ENCODE measurements at regions not wholly inside any gene's neighbourhood (a gene's known extent, or its start where the extent isn't known, plus 50 kb on each side); places are given as distances from the start of the nearest gene placed in this dataset.

DNA sequence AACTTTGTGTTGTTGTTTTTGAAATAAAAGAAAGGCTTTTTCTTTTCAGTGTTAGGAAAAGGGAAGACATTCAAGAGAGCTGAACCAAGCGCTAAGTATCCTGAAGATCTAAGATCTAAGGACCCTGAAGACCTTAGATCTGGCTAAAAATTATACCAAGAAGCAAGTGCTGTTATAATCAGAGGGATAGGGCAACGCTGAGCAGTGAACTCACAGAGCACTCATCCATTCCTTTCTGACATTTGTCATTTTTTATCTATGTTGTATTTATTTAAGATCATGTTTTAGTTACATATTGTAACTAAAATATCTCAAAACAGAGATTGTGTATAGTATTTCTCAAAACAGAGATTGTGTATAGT is 60.5 kb upstream of the FAM216B start (continued):
- TF ChIP-seq, protein P1, sequence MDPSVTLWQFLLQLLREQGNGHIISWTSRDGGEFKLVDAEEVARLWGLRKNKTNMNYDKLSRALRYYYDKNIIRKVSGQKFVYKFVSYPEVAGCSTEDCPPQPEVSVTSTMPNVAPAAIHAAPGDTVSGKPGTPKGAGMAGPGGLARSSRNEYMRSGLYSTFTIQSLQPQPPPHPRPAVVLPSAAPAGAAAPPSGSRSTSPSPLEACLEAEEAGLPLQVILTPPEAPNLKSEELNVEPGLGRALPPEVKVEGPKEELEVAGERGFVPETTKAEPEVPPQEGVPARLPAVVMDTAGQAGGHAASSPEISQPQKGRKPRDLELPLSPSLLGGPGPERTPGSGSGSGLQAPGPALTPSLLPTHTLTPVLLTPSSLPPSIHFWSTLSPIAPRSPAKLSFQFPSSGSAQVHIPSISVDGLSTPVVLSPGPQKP (IDR thresholded peaks at IDR 0.05; ENCODE audit: borderline replicate concordance, low read depth, low read length) = no peak

DNA sequence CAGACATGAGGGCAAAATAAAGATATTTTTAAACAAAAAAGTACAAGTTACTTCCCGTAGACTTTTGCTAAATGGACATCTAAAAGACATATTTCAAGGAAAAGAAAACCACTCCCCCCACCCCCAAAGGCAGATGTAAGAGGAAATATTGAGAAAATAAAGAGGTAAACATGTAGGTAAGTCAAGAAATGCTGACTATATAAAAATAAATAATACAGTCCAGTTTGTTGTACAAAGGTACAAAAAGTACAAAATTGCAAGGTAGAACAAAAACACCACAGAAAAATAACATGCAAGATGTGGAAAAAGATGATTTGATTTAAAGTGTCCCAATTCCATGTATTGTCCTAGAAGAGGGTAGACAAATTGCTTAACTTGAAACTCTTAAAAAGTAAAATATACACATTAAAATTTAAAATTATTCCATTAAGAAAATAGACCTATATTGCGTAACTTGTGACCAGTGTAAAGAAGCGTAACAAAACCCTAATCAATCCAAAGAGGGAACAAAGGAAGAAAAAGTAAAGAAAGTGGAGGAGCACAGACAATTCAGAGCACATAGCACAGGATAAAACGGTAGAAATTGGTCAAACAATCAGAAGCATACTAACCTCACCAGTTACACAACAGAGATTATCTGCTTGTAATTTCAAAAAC is 58.4 kb upstream of the FAM216B start:
- intact Hi-C loops (cut with micrococcal nuclease) (no loop called here), in situ Hi-C loops (cut with MboI; ENCODE audit: low sequenced_read_pairs) (no loop called here), dilution Hi-C loops (cut with HindIII; ENCODE audit: low sequenced_read_pairs, unreplicated experiment) (no loop called here)
- Histone ChIP-seq H3K27me3 (ENCODE audit: control insufficient read depth, insufficient read depth, low read length) (no peaks in the 10 kb centered on the region), H4K91ac (ENCODE audit: insufficient read depth, low read depth, low read length) (no peak overlapping the region), H2AK5ac (ENCODE audit: low read depth, low read length) (no peak overlapping the region), H3K56ac (ENCODE audit: extremely low read depth, insufficient read depth, low read length) (no peak overlapping the region), H2BK120ac (ENCODE audit: low read depth, low read length) (no peak overlapping the region), H4K8ac (ENCODE audit: low read depth in 2 of 2, low read length in 2 of 2) (no peak overlapping the region), H3K4me3 (ENCODE audit: insufficient read depth, low read depth, low read length) (no peak overlapping the region), H3K4me1 (ENCODE audit: control insufficient read depth, insufficient read depth, low read length) (peaks cover 4% of the 10 kb centered on the region), H2BK15ac (ENCODE audit: low read depth, low read length) (no peak overlapping the region), H3K4ac (ENCODE audit: low read depth, low read length) (no peak overlapping the region), H4K20me1 (ENCODE audit: insufficient read depth, low read length) (no peaks in the 10 kb centered on the region), H2AFZ (replicated peaks; ENCODE audit: low read length, poor library complexity) (no peak overlapping the region), H2BK20ac (ENCODE audit: low read depth, low read length) (no peak overlapping the region), H3K14ac (replicated peaks; ENCODE audit: low read depth, low read length) (no peak overlapping the region), H3K36me3 (ENCODE audit: control insufficient read depth, insufficient read depth, low read length) (no peaks in the 10 kb centered on the region), H2BK5ac (ENCODE audit: low read depth, low read length, poor library complexity, severe bottlenecking) (no peak overlapping the region), H4K5ac (ENCODE audit: low read depth, low read length) (no peak overlapping the region), H3K23ac (ENCODE audit: low read depth, low read length) (no peak overlapping the region), H3K9me3 (ENCODE audit: control insufficient read depth, insufficient read depth, low read length) (peaks cover 5% of the 10 kb centered on the region), H3K4me2 (ENCODE audit: low read depth, low read length) (no peak overlapping the region), H3K79me1 (ENCODE audit: low read depth in 1 of 2, low read length in 2 of 2) (no peaks in the 10 kb centered on the region), H3K9me1 (ENCODE audit: insufficient read depth, low read length) (no peaks in the 10 kb centered on the region), H3K18ac (ENCODE audit: low read depth, low read length) (no peak overlapping the region), H3K9ac (ENCODE audit: low read depth, low read length) (no peak overlapping the region), H3K27ac (ENCODE audit: insufficient read depth, low read length) (no peak overlapping the region), H2AK9ac (replicated peaks; ENCODE audit: low read depth, low read length, poor library complexity) (no peak overlapping the region)
- no peak for ATAC-seq (ENCODE audit: low read depth)
- DNase-seq = no peak
- CTCF ChIA-PET = no interaction called here
- POLR2A ChIA-PET (ENCODE audit: unreplicated experiment) = no interaction called here
- no CpG with 5 or more reads among the region's 4 CpGs for WGBS, 2 experiments (ENCODE audit: extremely low coverage in 2 of 2, insufficient read length in 1 of 2)
- BruUV-seq (replicated peaks) = no TSS peak
- TF ChIP-seq MAZ (IDR thresholded peaks at IDR 0.05; ENCODE audit: borderline replicate concordance, low read depth, low read length) (no peak), BHLHE40 (IDR thresholded peaks at IDR 0.05; ENCODE audit: low read depth, low read length) (no peak), SMC3 (IDR thresholded peaks at IDR 0.05; ENCODE audit: low read depth, low read length) (no peak), CHD1 (IDR thresholded peaks at IDR 0.05; ENCODE audit: low read depth, low read length) (no peak), MAFK (IDR thresholded peaks at IDR 0.05; ENCODE audit: low read depth, low read length) (peak; percentile 72), CEBPB (IDR thresholded peaks at IDR 0.05; ENCODE audit: low read depth, low read length) (peak; percentile 85), RFX5 (IDR thresholded peaks at IDR 0.05; ENCODE audit: low read depth, low read length) (no peak), NFE2L2 (IDR thresholded peaks at IDR 0.05; ENCODE audit: low read depth, low read length) (no peak), RCOR1 (IDR thresholded peaks at IDR 0.05; ENCODE audit: insufficient replicate concordance, low read length) (no peak), POLR2A (IDR thresholded peaks at IDR 0.05; ENCODE audit: low read depth, low read length) (no peak), RAD21 (IDR thresholded peaks at IDR 0.05; ENCODE audit: low read length) (no peak)
- TF ChIP-seq, protein P2, sequence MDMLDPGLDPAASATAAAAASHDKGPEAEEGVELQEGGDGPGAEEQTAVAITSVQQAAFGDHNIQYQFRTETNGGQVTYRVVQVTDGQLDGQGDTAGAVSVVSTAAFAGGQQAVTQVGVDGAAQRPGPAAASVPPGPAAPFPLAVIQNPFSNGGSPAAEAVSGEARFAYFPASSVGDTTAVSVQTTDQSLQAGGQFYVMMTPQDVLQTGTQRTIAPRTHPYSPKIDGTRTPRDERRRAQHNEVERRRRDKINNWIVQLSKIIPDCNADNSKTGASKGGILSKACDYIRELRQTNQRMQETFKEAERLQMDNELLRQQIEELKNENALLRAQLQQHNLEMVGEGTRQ (IDR thresholded peaks at IDR 0.05; ENCODE audit: low read depth, low read length) = no peak

All from IMR-90 (cell line).